SK-N-SH (cell line): ENCODE measurements at regions not wholly inside any gene's neighbourhood (a gene's known extent, or its start where the extent isn't known, plus 50 kb on each side); places are given as distances from the start of the nearest gene placed in this dataset.

ENCODE experiments used
- CTCF ChIA-PET: fragments of 300-600, 350-600 bp; formaldehyde crosslinking; extraction: SDS; loops from one replicate; lab custom pipeline; 2021; lab: Yijun Ruan, JAX
- POLR2A ChIA-PET: fragments of 350-600 bp; sonication (Branson Sonifier 250); formaldehyde crosslinking; extraction: SDS; loops from one replicate; lab custom pipeline; 2020; ENCODE audit warnings: antibody characterized with exemption, inconsistent platforms; lab: Yijun Ruan, JAX
- DNase-seq: peaks from one replicate; pipeline ENCODE4 v3.0.0; 2012
- H2AFZ ChIP-seq: fragments of 200-600 bp; sonication (generic); 2 replicates; pipeline ENCODE4 v1.8.1; 2016; ENCODE audit warnings: antibody characterized with exemption, mild to moderate bottlenecking, low read depth
- H3F3A ChIP-seq: fragments of 200-600 bp; sonication (generic); replicated peaks from 2 replicates; pipeline ENCODE3; 2016; ENCODE audit warnings: antibody characterized with exemption, mild to moderate bottlenecking; ENCODE audit not compliant: insufficient read depth
- H3K27ac ChIP-seq, 2 experiments: fragments of 200-500 bp in 1 of 2; fragments of 200-600 bp in 1 of 2; sonication (Bioruptor generic) in 1 of 2; sonication (generic), shearing (Covaris generic) in 1 of 2; 2 replicates each; pipeline versions ENCODE4 v1.5.1 to v1.6.1; 2014 to 2016; ENCODE audit warnings: low read depth in 2 of 2, inconsistent platforms in 1 of 2, low read length in 1 of 2, mild to moderate bottlenecking in 1 of 2, mixed read lengths in 1 of 2
- H3K27me3 ChIP-seq: fragments of 200-600 bp; sonication (generic), shearing (Covaris generic); 2 replicates; pipeline ENCODE4 v1.6.1; 2016; ENCODE audit warnings: mixed run types; ENCODE audit not compliant: insufficient read depth
- H3K36me3 ChIP-seq, 2 experiments: fragments of 200-500 bp in 1 of 2; fragments of 200-600 bp in 1 of 2; sonication (Bioruptor generic) in 1 of 2; sonication (generic) in 1 of 2; replicated peaks in 1 of 2; 2 replicates each; pipeline versions ENCODE3 to v1.5.1; 2014 to 2016; ENCODE audit warnings: low read length in 1 of 2, mild to moderate bottlenecking in 1 of 2; ENCODE audit not compliant: insufficient read depth in 2 of 2, control insufficient read depth in 1 of 2
- H3K4me1 ChIP-seq, 2 experiments: fragments of 200-500 bp in 1 of 2; fragments of 200-600 bp in 1 of 2; sonication (Bioruptor generic) in 1 of 2; sonication (generic), shearing (Covaris generic) in 1 of 2; 2 replicates each; pipeline versions ENCODE4 v1.5.1 to v1.6.1; 2014 to 2016; ENCODE audit warnings: low read depth in 1 of 2, low read length in 1 of 2, mixed run types in 1 of 2; ENCODE audit not compliant: insufficient read depth in 2 of 2, control insufficient read depth in 1 of 2
- H3K4me2 ChIP-seq: fragments of 200-600 bp; sonication (generic), shearing (Covaris generic); 2 replicates; pipeline ENCODE4 v1.6.1; 2017; ENCODE audit warnings: mixed run types
- H3K4me3 ChIP-seq, 2 experiments: fragments of 200-500 bp in 1 of 2; fragments of 200-600 bp in 1 of 2; sonication (Bioruptor generic) in 1 of 2; sonication (generic), shearing (Covaris generic) in 1 of 2; 2 replicates each; pipeline versions ENCODE4 v1.5.1 to v1.8.1; 2014 to 2016; ENCODE audit warnings: low read depth in 2 of 2, inconsistent platforms in 1 of 2, low read length in 1 of 2, mild to moderate bottlenecking in 1 of 2, mixed read lengths in 1 of 2, moderate library complexity in 1 of 2
- H3K79me2 ChIP-seq: fragments of 200-600 bp; sonication (generic); 2 replicates; pipeline ENCODE4 v1.8.1; 2017; ENCODE audit warnings: mild to moderate bottlenecking; ENCODE audit not compliant: insufficient read depth
- H3K9ac ChIP-seq: fragments of 200-600 bp; sonication (generic); 2 replicates; pipeline ENCODE4 v1.6.1; 2017; ENCODE audit warnings: mixed run types
- H3K9me2 ChIP-seq: fragments of 200-600 bp; sonication (generic); 2 replicates; pipeline ENCODE4 v1.6.1; 2017; ENCODE audit warnings: mixed run types
- H3K9me3 ChIP-seq: fragments of 200-600 bp; sonication (generic); 2 replicates; pipeline ENCODE4 v1.6.1; 2017; ENCODE audit warnings: mixed run types, mild to moderate bottlenecking, moderate library complexity
- H4K20me1 ChIP-seq: fragments of 200-600 bp; sonication (generic); 2 replicates; pipeline ENCODE4 v1.6.1; 2017; ENCODE audit warnings: mild to moderate bottlenecking, mixed run types; ENCODE audit not compliant: insufficient read depth
- ELF1 ChIP-seq: IDR thresholded peaks from 2 replicates; pipeline ENCODE4 v1.4.0; 2012
- EP300 ChIP-seq, 2 experiments: IDR thresholded peaks; 2 replicates each; pipeline versions ENCODE4 v1.4.0 to v1.6.1; 2012; ENCODE audit warnings: borderline replicate concordance in 1 of 2, low read depth in 1 of 2, low read length in 1 of 2
- EZH2phosphoT487 ChIP-seq: fragments of 200-600 bp; sonication (generic); IDR thresholded peaks from 2 replicates; pipeline ENCODE4 v1.6.1; 2017; ENCODE audit warnings: low read depth, mixed run types, mild to moderate bottlenecking, antibody characterized with exemption, moderate library complexity, borderline replicate concordance
- FOXM1 ChIP-seq: IDR thresholded peaks from 2 replicates; pipeline ENCODE4 v1.4.0; 2012; ENCODE audit warnings: low read depth, mild to moderate bottlenecking
- GABPA ChIP-seq: IDR thresholded peaks from 2 replicates; pipeline ENCODE4 v1.4.0; 2012; ENCODE audit warnings: low read depth, mild to moderate bottlenecking
- PBX3 ChIP-seq: IDR thresholded peaks from 2 replicates; pipeline ENCODE4; 2012
- RAD21 ChIP-seq: IDR thresholded peaks from 2 replicates; pipeline ENCODE4 v1.6.1; 2012; ENCODE audit warnings: mild to moderate bottlenecking, low read length
- REST ChIP-seq: IDR thresholded peaks from 2 replicates; pipeline ENCODE4 v1.6.1; 2012; ENCODE audit warnings: mild to moderate bottlenecking, low read depth, low read length, moderate library complexity
- TAF1 ChIP-seq: IDR thresholded peaks from 2 replicates; pipeline ENCODE4 v1.6.1; 2012; ENCODE audit warnings: low read depth, mild to moderate bottlenecking, low read length, moderate library complexity, borderline replicate concordance
- TCF12 ChIP-seq: IDR thresholded peaks from 2 replicates; pipeline ENCODE4 v1.4.0; 2012
- ZBTB33 ChIP-seq: IDR thresholded peaks from 2 replicates; pipeline ENCODE4 v1.4.0; 2012; ENCODE audit warnings: low read depth, borderline replicate concordance
- WGBS: methylation state at CpG from one replicate; pipeline ENCODE4 v1.1.6; 2017; ENCODE audit warnings: low lambda C conversion rate; 5-methylcytosine and 5-hydroxymethylcytosine counted together

GRCh38 chr17:33970279-33970678 is 284.8 kb upstream of the CCL2 start (continued):
- no peak for TF ChIP-seq REST

- peaks cover 0 to 14% of the 10 kb centered on the region in 2 experiments; a peak in 1 of 4 replicates for H3K4me1 ChIP-seq
- no peak overlapping the region for H2AFZ ChIP-seq
- no peak overlapping the region for H3K4me2 ChIP-seq
- H3K27me3 ChIP-seq: no peaks in the 10 kb centered on the region
- POLR2A ChIA-PET: no interaction called here
- H3K79me2 ChIP-seq: no peaks in the 10 kb centered on the region
- no peaks in the 10 kb centered on the region for H4K20me1 ChIP-seq
- H3K36me3 ChIP-seq: no peaks in the 10 kb centered on the region
- TF ChIP-seq PBX3 (no peak), RAD21 (no peak), TCF12 (no peak), GABPA (no peak), TAF1 (no peak), ELF1 (no peak), EP300 (IDR thresholded peaks at IDR 0.05; ENCODE audit: borderline replicate concordance in 1 of 2, low read depth in 1 of 2, low read length in 1 of 2) (no peak), ZBTB33 (no peak), EZH2phosphoT487 (no peak), FOXM1 (no peak)
- H3K27ac ChIP-seq: no peak overlapping the region
- H3K9me2 ChIP-seq: no peaks in the 10 kb centered on the region
- H3F3A ChIP-seq: no peaks in the 10 kb centered on the region
- H3K9ac ChIP-seq: no peak overlapping the region
- 40% methylated on average over 3 of the region's 3 CpGs for WGBS
- DNase-seq: no peak
- no peak overlapping the region for H3K4me3 ChIP-seq
- no peaks in the 10 kb centered on the region for H3K9me3 ChIP-seq
- CTCF ChIA-PET: interaction anchor here (0.9 kb wide), 1 partner anchor 174 kb away, joined by 3 read pairs; no protein-coding TSS in a partner anchor
These were observed 282.3 kb upstream of the CCL2 start for GRCh38 chr17:33972763-33973162.
